ENCODE measurements at regions not wholly inside any gene's neighbourhood (a gene's known extent, or its start where the extent isn't known, plus 50 kb on each side); places are given as distances from the start of the nearest gene placed in this dataset.

DNA sequence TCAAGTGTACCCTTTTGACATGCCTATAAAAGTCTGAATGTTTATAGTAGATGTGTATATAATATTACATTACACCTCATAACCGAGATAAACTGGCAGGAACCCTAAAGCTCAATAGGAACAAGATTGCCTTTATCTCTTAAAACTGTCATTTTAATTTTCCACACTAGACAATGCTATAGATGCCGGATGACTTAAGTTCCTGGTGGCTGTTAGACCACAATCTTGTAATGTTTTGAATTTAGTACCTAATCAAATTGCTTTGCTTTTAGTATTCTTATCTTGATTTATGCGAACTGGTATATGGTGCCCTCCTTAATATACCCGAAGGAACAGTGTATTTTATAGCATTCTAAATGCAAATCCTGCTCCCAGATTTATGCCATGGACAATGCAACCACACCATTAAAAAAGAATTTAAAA lies 1397.0 kb upstream of the ADGRL4 start:
- TF ChIP-seq, protein P1, sequence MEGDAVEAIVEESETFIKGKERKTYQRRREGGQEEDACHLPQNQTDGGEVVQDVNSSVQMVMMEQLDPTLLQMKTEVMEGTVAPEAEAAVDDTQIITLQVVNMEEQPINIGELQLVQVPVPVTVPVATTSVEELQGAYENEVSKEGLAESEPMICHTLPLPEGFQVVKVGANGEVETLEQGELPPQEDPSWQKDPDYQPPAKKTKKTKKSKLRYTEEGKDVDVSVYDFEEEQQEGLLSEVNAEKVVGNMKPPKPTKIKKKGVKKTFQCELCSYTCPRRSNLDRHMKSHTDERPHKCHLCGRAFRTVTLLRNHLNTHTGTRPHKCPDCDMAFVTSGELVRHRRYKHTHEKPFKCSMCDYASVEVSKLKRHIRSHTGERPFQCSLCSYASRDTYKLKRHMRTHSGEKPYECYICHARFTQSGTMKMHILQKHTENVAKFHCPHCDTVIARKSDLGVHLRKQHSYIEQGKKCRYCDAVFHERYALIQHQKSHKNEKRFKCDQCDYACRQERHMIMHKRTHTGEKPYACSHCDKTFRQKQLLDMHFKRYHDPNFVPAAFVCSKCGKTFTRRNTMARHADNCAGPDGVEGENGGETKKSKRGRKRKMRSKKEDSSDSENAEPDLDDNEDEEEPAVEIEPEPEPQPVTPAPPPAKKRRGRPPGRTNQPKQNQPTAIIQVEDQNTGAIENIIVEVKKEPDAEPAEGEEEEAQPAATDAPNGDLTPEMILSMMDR (IDR thresholded peaks at IDR 0.05; ENCODE audit: low read length), result no peak
- no peak for TF ChIP-seq EZH2 (optimal IDR thresholded peaks at IDR 0.05; ENCODE audit: low read depth, low read length)

Data from MM.1S (cell line).